Fibroblast of skin of abdomen (primary cell): ENCODE measurements at regions not wholly inside any gene's neighbourhood (a gene's known extent, or its start where the extent isn't known, plus 50 kb on each side); places are given as distances from the start of the nearest gene placed in this dataset.
"Not testable (repeated sequence)": the region's sequence is repeated elsewhere in the genome, so short reads cannot be mapped to it uniquely, and the experiment has no call there.

Experiments used
- DNase-seq: peaks from one replicate; pipeline ENCODE4 v3.0.0-alpha.2; 2013

DNA sequence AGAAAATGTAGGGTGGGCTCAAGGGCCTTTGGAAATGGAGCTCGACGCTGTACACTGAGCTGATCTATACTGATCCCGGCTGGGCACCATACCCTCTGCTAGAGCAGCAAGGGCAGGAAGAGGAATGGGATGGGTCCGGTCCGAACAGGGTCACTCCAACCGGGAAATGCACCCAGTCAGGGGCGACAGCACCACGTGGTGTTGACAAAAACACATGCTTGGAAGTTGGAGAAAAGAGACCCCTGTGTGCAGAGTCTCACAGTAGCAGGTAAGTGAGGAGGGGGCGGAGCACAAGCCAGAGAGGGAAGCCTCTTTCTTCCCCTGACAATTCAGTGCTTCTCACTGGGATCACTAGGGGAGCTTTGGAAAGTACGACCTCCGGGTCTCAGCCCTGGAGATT is 84.1 kb upstream of the ASB18 start:
- no peak for DNase-seq

DNA sequence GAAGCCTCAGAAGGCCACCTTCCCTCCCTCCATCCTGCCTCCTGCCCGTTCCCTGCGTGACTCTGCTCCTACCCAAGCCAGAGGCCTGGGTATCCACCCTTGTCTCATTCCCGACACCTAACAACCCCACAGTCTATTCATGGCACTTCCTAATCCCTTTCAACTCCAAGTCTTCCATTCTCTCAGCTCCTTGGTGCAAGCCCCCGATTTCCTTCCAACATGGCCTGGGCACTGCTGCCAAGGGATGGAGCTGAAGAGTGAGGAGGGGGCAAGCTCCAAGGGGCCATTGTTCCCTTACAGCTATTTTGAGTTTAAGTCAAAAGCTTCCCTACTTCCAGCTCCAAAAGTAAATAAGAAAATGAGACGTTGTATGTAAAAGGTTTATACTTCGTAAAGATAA is 84.8 kb upstream of the ASB18 start:
- no peak for DNase-seq

DNA sequence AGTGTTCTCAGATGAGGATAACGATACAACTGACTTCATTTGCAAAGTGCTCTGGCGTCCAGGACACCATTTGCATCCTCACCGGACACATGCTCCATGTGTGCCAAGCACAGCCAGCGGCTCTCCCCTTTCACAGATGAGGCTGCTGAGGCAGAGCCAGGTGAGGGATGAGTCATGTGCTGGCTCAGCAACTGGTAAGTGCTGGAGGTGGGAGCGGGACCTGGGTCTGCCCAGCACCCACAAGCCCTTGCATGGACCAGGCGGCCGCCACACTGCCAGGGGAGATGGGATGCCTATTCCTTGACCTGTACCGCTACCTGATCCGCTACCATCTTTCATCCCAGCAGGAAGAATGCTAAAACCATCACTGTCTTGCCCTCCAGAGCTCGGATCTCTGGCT is 86.2 kb upstream of the ASB18 start:
- DNase-seq: no peak

DNA sequence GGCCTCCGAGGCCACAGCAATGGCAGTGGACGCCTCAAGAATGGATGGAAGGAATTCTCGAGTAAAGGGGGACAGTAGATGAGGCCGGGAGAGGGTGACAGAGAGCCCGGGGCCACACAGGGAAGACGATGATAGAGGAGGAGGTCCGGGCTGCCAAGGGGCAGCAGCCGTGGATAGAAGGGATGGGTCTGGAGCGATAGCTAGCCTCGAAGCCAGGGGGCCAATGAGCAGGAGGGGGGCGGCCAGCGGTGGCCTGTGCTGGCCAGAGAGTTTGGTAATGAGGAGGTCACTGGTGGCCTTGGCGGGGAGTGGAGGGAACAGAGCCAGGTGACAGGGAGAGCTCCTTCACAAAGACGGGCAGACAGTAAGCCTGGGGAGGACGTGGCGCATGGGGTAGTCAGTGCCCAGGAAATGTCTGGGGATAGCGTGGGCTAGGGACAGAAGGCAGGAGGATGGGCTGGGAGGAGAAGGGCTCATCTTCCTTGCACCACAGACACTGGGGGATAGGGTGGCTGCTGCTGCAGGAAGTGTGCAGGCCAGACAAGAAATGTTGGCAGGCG is 87.8 kb upstream of the ASB18 start:
- no peak for DNase-seq

DNA sequence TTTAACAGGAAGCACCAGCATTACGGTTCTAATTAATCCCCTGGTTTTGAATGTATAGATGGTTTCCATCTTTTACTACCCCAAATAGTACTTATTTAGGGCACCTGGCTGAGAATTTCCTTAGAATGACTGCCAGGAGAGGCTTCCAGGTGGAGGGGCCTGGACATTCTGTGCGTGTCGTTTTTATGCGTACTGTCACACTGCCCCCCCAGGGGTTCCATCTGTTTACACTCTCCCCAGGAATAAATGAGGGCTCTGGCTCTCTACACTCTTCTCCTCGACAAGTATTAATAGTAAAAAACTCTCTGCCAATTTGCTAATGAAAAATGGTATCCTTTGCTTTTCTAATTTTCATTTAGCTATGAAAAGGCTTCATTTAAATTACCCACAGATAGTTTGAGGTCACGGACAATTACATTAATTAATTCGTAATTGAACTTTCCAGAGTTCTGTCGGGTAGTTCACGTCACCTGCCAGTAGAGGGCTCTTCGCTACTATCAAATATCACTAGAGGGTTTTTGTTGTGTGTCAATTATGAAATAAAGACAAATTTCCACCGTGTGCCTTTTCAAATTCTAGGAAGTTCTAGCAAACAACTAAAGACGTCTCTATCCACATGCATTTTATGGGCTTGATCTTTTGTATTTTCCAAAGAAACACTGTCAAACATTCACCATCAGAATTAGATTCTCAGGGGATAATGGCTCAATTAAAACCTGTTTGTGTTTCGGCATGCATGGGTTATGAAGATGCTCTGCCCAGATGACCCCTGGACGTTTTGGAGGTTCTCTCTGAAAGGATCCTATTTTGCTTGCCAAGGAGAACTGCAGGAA is 88.8 kb upstream of the ASB18 start:
- DNase-seq: peak; percentile 28

DNA sequence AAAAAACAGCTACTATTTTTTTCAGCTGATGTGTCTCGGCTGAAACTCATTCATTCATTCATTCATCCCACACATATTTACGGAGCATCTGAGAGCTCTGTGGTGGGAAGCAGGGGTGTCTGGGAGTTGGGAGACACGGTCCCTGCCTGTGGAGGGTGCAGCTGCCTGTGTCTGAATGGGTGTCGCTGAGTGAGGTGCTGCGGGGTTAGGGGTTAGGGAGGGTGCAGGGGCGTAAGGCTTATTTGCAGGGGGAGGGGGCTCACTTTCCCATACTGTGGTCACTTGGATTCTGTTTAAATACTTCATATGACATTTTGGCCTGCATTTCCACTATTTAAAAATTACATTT is 89.4 kb upstream of the ASB18 start:
- no peak for DNase-seq

DNA sequence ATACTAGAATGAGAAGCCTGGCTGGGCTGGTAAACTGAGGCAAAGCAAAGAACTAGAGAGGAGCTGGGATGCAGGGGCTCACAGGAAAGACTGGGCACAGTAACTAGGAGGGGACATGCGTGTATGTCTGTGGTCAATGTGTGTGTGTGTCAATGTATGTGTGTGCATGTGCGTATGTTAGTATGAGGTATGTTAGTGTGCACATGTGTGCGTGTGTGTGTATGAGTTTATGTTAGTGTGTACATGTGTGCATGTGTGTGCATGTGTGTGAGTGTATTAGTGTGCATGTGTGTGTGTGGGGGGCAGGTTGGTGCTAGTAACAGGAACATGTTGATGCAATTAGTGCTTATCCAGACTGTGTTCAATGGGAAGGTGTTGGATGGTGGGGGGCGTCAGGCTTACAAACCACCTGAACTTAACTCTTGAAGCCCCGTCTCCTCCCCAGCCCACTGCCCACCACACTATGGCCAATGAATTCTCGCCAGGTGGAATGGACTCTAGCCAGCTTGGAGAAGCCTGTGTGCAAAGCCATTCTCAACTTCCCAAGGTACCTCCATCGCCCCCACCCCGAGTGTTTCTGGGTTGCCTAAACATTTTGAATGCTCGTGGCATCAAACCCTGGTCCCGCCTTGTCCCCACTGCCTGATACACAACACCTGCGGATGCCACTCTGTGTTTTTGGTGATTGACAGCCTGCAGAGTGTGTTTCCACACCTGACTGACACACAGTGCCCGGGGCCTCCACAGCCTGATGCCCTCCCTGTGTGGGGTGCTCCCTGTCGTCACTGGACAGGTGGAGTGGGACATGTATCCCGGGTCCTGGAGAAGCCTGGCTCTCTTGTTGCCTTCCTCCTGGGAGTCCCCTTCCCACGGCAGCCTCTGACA is 90.1 kb upstream of the ASB18 start:
- DNase-seq: no peak

DNA sequence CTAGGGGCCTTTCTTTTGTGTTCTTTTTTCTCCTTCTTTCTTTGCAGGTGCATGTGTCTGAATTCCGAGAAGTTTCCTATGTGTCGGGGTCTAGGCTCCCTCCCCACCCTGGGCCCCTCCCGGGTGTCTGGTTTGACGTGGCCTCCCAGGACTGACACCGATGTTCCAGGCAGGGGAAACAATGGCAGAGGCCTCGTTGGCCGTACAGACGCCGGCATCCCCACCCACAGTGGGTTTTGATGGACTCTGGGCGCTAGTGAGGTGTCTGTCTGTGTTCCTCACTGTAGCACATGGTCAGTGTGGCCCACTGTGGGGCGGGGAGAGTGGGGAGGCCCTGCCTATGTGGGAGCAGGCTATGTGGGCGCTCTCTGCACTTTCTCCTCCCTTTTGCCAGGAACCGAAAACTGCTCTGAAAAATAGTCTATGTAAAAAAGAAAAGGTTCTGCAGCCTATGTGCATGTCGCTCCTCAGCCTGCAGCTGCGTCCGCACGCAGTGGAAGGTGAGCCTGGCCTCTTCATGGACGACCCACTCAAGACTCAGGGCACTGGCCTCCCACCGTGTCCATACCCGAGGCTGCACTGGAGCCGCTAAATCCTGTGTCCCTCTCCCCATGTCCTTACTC is 90.9 kb upstream of the ASB18 start:
- no peak for DNase-seq

DNA sequence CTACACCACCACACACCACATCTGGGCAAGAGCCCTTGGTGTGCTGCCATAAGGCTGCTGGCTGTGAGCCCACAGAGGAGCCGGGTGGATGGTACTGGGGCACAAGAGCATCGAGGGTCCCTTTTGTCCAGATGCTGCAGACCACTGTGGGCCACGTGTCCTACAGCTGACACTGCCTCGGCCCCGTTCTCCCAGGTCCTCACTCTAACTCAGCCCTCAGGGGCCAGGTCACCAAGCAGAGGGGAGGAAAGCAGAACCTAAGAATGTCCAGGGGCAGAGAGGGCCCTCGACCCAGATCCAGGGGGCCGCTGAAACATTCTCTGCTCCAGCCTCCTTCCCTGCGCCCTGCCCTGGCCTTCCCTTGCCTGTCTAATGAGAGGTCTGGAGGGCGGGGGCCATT is 91.7 kb upstream of the ASB18 start:
- DNase-seq: no peak

DNA sequence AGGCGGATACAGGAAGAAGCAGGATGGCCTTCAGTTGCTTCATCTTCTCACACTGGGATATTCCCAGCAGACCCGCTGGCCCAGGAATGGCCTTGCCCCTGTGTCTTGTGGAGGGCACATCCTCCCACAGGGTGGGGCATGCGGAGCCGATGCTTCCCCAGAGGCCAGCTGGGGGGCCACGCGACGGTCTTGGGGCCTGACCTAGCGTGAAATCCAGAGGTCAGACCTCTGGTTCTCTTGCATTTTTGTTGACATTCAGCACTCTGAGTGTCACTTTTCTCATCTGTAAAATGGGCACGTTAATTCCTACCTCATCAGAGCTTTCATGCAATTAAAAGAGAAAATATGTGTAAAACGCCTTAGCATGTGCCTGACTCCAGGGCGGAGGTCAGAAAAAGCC is 92.1 kb upstream of the ASB18 start:
- not testable (repeated sequence) for DNase-seq

DNA sequence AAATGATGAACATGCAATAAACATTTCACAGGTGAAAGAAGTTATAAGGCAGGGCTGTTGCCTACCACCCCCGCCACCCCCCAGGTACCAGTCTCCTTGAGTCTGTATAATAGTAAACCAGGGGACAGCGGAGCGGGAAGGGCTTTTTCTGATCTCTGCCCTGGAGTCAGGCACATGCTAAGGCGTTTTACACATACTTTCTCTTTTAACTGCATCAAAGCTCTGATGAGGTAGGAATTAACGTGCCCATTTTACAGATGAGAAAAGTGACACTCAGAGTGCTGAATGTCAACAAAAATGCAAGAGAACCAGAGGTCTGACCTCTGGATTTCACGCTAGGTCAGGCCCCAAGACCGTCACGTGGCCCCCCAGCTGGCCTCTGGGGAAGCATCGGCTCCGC is 94.3 kb upstream of the ASB18 start:
- not testable (repeated sequence) for DNase-seq

DNA sequence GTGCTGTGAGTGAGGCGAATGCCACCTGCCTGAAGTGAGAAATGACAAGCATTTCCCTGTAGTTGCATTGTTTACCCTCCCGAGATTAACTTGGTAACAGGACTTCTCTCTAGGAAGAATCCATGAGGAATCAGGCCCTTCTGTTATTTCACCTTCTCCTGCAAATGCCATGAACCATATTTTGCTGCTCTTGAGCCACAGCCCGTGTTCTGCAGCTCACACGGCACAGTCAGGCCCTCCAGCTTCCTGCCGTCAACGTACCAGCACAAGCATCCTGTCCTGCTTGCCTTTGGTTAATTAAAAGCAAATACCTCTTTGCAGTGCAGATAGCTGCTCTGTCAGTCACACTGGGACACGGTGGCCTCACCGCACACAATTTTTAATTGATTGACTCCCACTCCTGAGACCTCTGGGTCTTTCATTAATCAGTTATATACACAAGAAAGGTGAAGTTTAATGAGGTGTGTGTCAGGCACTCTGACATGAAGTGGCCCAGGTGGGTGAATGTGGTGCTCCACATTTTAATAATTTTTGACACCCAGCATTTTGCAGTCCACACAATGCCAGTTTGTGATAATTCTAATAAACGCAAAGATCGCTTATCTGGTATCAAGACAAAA is 95.3 kb upstream of the ASB18 start:
- no peak for DNase-seq

DNA sequence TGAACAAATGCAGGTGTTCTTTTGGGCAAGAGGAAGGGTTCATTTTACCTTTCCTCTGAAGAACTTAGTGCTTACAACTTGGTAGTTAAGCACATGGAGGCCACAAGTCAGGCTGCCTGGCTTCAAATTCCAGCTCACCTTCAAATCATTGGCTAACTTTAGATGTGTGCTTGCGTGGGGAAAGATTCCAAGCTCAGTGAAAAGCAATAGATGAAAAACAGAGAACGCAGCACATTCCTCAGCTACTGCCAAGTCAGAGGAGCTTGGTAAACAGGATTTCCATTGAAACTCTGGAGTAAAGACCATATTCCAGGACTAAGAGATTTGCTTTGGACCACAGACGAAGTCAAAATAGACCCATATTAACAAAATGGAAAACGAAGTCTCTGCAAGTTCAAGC is 96.3 kb upstream of the ASB18 start:
- no peak for DNase-seq

DNA sequence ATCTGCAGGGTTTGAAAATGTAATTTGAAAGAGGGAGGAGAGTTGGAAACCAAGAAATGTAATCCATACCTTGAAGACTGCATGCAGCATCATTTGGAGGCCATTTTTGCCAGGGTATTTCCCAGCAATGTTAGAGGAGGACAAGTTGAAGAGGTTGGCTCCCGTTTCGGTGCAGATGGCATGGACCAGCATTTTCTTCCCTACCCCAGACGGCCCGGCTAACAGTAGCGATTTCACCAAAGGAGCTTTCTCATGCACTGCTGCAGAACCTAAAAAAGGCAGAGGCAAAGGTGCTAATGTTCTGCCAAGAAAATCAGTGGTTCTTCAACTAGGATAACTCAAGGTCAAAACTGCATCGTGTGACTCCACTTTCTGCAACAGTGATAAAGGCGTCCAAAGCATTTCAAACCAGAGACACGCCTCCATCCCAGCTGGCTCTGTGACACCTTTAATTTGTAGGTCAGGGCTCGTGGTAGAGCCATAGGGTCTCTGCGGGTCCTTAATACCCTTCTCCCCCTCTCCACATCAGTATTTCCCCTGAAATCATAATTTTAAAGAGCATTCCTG is 99.6 kb upstream of the ASB18 start:
- no peak for DNase-seq

DNA sequence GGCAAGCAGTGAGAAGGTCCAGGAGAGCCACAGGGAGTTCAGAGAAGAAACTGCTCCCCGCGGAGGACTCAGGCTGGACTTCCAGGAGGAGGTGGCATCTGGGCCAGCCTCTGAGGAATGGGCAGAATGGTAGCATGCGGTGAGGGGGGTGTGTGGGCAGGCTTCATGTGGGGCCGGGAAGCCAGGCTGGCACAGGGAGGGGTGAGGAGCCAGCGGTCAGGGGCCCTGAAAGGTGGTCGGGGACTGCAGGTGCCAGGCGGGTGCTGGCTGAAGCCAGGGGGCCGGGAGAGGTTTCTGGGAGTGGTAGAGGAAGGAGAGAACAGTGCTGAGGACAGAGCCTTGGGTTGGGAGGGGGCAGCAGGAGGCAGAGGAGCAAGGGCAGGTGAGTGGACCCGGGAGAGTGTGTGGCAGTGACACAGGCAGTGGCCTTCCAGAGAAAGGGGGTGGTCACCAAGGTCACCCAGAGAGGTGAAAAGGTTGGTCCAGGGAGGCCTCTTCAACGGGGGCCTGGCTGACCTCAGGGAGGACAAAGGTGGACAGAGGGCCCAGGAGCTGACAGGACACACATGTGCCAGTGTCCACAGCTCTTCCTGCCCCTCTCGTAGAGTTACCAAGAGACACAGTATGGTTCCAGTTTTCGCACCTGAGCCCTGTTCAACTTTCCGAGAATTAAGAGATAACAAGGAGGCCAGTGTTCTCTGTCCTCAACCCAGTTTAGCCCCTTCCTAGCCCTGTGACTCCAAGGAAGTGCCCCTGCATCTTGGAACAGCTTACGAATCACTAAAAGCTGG is 101.2 kb upstream of the ASB18 start:
- no peak for DNase-seq

DNA sequence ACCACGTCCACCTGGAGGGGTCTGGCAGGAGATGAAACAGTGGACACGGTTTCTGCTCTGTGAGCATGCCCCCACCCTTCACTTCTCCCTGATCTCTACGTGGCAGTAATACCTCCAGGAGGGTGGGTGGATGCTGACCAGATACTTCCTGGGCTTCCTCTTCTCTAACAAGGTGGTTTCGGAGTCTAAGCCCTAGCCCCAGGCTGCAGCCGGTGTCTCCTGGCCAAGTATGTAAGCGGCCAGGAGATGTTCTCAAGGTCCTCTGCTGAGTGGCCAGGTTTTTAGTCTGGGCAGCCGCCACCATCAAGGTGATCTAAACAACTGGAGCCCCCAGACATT is 101.8 kb upstream of the ASB18 start:
- no peak for DNase-seq

DNA sequence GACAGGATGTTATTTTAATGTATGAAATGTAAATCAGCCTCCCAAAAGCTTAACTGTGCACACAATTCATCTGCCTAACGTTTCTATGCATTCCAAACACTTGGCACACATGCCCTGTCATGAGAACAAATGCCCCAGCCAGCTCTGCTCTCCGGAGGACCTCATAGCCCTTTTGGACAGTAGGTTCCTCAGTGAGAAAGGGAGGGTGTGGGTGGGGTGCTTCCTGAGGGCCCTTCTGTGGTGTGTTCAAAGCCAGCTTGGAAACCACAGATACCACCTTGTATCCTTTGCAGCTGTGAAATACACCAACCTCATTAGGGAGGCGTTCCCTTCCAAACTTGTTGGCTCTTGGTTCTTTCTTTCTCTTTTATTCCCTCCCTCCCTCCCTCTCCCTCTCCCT is 102.2 kb upstream of the ASB18 start:
- DNase-seq: no peak

DNA sequence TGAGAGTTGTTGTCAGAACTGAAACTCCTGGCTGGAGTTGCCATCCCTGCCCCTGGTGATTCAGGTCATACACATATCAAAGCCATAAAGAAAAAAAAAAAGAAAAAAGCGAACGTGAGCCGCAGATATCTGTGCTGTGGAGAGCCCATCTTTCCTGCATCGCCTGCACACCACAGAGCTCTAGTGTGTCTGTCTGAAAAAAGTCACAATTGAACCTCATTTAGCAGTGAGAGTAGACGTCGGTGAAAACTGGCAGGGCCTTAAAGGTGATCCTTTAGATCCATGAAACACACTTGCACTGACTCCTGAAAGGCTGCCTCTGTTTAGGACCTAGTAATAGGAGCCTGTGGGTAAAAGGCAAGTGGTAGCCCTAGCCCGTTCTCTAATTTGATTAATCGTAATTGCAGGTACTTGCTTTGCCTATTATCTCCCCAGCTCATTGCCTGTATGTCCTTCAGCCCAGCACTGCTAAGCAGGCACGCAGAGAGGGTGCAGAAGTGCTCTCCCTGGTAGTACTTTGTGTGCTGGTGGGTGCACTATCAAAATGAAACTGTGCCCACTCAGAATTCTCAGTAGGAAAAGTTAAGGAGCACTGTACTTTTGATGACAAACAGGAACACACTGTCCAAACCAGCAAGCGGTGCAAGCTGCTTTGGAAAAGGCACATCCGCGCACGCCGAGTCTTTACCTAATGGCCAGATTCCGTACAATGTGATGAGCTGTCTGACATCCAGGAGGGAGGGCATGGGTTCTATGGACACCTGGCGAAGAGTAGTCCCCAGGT is 103.5 kb upstream of the ASB18 start:
- DNase-seq: no peak

DNA sequence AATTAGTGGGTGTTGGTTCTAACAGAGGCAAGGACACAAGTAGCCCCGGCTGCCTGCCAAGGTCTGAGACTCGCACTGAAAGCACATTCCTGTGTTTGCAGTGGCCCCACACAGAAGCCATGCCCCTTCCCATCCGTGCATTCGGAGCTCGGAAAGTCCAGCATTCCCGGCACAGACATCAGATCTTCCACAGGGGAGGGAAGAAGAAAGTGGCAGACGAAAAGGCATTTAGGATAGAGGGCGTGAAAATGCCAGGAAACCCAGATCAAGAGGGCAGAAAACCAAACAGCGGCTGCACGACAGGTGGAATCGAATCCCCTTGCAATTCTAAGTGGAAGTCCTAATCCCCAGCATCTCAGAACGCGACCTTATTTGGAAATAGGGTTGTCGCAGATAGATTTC is 105.5 kb upstream of the ASB18 start:
- DNase-seq: no peak

DNA sequence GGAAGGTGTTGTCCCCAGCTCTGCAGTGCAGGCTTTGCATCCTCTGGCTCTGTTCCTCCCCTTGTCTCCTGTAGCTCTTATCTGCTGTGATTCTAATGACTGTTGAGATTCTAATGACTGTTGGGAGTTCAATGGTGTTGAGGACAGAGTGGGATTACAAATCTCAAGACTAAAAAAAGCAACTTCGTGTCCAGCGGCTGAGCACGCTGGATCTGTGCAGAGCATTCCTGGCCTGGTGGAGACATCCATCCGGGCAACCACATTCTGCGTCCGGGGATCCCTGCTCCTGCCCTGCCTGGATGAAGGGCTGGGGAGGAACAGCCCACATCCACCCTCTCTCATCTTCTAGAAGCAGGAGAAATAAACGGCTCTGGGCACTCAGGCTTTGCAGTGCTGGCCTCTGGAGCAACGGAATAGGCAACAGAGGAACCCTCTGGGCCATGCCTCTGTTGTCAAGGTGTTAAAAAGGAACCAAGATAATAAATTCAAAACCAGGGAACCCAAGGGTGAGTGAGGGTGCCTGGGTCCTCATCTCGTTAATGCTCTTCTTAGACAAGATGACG is 106.7 kb upstream of the ASB18 start:
- no peak for DNase-seq
